Astrocyte of the spinal cord (primary cell): ENCODE measurements at regions not wholly inside any gene's neighbourhood (a gene's known extent, or its start where the extent isn't known, plus 50 kb on each side); places are given as distances from the start of the nearest gene placed in this dataset.

ENCODE experiments used
- DNase-seq: peaks from one replicate; pipeline ENCODE4 v3.0.0; 2011; ENCODE audit warnings: low read depth, low spot score
- H3K4me3 ChIP-seq: 2 replicates; pipeline ENCODE4 v1.5.1; 2011; ENCODE audit warnings: low read depth, mild to moderate bottlenecking, low read length, moderate library complexity
- CTCF ChIP-seq: IDR thresholded peaks from 2 replicates; pipeline ENCODE4 v1.5.1; 2012; ENCODE audit warnings: low read depth, mild to moderate bottlenecking, low read length, inconsistent platforms
- in situ Hi-C: cut with HindIII; loops from 2 replicates; pipeline ENCODE4 v1.10.0; 2017; ENCODE audit warnings: low sequenced_read_pairs

- no peak for TF ChIP-seq CTCF
- in situ Hi-C loops = no loop called here
- no peak overlapping the region for H3K4me3 ChIP-seq
- peak; percentile 23 for DNase-seq
These were observed 1044.3 kb downstream of the FLRT2 start for GRCh38 chr14:86574051-86574777.

- no peak for TF ChIP-seq CTCF
- in situ Hi-C loops = no loop called here
- H3K4me3 ChIP-seq = no peak overlapping the region
- DNase-seq = no peak
These were observed 1040.4 kb downstream of the FLRT2 start for GRCh38 chr14:86570371-86570770.

- in situ Hi-C loops = no loop called here
- no peak for DNase-seq
- H3K4me3 ChIP-seq = no peak overlapping the region
- no peak for TF ChIP-seq CTCF
These were observed 1013.6 kb downstream of the FLRT2 start for GRCh38 chr14:86543521-86543920.

GRCh38 chr14:86541972-86542371 lies 1012.0 kb downstream of the FLRT2 start:
- TF ChIP-seq CTCF = no peak
- no peak for DNase-seq
- in situ Hi-C loops = no loop called here
- no peak overlapping the region for H3K4me3 ChIP-seq

- no peak overlapping the region for H3K4me3 ChIP-seq
- in situ Hi-C loops = no loop called here
- DNase-seq = no peak
- TF ChIP-seq CTCF = no peak
These were observed 1010.8 kb downstream of the FLRT2 start for GRCh38 chr14:86540636-86541247.

GRCh38 chr14:86539361-86540070 lies 1009.6 kb downstream of the FLRT2 start:
- TF ChIP-seq CTCF = no peak
- in situ Hi-C loops = no loop called here
- DNase-seq = no peak
- no peak overlapping the region for H3K4me3 ChIP-seq
